ENCODE measurements at regions not wholly inside any gene's neighbourhood (a gene's known extent, or its start where the extent isn't known, plus 50 kb on each side); places are given as distances from the start of the nearest gene placed in this dataset.
"Not testable (repeated sequence)": the region's sequence is repeated elsewhere in the genome, so short reads cannot be mapped to it uniquely, and the experiment has no call there.

- DNase-seq, result no peak
These were observed 1225.7 kb downstream of the JRKL start for GRCh38 chr11:97615546-97615945.

- no peak for DNase-seq
These were observed 1227.2 kb downstream of the JRKL start for GRCh38 chr11:97617031-97617430.

GRCh38 chr11:97620007-97620406 lies 1230.2 kb downstream of the JRKL start:
- DNase-seq, result no peak

DNA sequence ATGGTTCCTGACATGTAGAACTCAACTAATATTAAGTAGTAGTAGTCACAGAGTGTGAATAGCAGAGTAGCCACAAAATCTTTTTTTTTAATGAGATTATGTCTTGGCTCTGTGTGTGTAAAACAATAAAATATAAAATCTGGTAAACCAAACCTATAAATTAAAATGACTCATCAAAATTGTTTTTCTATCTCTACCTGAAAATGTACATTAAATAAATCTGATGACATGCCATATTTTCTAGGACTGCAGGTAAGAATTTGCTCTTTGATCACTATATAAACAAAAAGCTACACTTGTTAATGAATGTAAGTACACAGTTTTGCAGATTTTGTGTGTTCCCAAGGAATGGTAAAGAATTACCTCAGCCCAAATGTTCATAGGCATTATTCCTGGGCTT lies 1231.5 kb downstream of the JRKL start:
- DNase-seq, result no peak

GRCh38 chr11:97622795-97623194 lies 1233.0 kb downstream of the JRKL start:
- no peak for DNase-seq

DNA sequence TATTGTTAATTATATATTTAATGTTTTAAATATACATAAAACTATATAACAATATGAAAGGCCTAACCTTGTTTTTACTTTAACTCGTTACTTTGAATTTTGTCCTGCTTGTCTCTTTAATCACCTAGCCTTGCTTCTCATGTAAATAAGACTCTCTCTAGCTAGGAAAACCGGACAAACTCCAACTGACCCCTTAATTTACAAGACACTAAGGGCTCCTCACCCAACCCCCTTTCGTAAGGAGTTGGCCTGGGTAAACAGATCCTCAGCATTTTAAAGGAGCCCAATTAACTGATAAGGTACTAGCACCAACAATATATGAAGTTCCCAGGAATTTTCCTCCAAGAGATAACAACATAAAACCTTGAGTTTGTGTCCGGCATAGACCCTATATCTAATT lies 1246.9 kb downstream of the JRKL start:
- not testable (repeated sequence) for DNase-seq

DNA sequence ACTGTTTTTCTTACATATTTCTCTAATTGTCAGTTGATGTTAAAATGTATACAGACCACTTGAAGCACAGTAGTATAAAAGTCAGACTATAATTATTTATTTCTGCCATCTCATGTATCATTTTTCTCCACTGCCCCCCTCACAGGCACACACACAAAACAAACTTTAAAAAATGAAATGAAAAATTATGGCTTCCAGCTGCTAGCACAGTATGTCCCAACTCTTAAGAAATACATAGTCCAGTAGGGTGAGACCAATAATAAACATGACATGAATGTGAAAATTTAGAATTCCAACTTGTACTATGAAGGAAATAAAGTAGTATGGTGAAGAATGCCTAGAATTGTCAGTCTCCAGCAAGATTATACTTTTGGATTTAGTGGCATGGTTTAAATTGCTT lies 1247.9 kb downstream of the JRKL start:
- DNase-seq, result no peak

GRCh38 chr11:97638641-97639224 lies 1248.9 kb downstream of the JRKL start:
- DNase-seq, result no peak

DNA sequence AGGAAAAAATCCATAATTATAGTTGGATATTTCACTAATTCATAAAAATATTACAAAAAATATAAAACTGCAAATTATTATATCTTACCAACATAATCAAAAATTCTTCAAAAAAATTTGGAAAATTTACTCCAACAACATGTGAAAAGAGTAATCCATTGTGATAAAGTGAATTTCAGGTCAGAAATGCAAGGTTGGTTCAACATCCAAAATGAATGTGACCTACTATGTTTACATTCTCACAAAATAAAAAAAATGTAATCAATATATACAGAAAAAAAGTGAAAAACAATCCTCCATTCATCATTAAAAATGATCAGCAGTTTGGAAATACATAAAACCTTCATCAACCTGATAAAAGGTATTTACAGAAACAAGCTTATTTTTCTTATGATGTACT lies 1252.2 kb downstream of the JRKL start:
- DNase-seq, result no peak

DNA sequence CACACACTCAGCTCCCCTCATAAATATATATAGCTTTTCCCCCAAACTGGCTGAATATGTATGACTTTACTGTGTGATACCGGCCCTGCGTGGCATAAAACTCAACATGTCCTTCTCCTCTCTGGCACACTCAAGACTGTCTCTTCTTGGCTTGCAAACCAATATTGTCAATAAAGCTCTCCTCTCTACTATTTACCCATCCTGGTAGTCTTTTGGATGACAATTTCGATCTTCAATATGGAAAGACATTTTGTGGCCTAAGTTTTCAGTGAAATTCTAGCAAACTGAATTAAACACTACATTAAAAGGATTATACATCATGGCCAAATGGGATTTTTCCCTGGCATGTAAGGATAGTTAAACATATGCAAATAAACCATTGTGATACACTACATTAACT lies 1255.9 kb downstream of the JRKL start:
- DNase-seq, result no peak

DNA sequence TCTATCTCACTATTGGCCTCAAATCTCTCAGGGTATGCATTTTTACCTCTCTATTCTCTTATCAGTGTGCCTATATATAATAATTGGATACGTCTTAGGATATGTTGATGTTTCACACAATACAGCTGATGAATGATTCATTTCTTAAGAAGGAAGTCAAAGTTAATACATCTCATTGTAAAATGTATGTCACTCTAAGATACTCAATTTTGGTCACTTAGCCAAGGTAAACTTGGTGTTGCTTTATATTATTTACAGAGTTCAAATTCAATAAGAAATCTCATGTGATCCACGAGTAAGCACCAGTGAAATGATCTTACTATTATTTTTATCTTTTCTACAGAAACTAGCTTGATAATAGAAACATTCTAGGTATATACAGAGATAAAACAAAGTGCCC lies 1266.5 kb downstream of the JRKL start:
- no peak for DNase-seq

DNA sequence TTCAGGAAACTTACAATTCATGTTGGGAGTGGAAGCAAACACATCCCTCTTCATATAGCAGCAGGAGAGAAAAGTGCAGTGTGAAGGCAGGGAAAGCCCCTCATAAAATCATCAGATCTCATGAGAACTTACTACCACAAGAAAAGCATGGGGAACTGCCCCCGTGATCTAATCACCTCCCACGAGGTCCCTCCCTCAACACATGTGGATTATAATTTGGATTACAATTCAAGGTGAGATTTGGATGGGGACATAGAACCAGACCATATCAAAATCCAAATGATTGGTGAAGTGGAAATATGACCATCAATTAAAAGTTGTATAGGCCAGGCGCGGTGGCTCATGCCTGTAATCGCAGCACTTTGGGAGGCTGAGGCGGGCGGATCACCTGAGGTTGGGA lies 1268.0 kb downstream of the JRKL start:
- no peak for DNase-seq

- DNase-seq, result no peak
These were observed 1277.2 kb downstream of the JRKL start for GRCh38 chr11:97667057-97667456.

- no peak for DNase-seq
These were observed 1293.9 kb downstream of the JRKL start for GRCh38 chr11:97683733-97684132.

DNA sequence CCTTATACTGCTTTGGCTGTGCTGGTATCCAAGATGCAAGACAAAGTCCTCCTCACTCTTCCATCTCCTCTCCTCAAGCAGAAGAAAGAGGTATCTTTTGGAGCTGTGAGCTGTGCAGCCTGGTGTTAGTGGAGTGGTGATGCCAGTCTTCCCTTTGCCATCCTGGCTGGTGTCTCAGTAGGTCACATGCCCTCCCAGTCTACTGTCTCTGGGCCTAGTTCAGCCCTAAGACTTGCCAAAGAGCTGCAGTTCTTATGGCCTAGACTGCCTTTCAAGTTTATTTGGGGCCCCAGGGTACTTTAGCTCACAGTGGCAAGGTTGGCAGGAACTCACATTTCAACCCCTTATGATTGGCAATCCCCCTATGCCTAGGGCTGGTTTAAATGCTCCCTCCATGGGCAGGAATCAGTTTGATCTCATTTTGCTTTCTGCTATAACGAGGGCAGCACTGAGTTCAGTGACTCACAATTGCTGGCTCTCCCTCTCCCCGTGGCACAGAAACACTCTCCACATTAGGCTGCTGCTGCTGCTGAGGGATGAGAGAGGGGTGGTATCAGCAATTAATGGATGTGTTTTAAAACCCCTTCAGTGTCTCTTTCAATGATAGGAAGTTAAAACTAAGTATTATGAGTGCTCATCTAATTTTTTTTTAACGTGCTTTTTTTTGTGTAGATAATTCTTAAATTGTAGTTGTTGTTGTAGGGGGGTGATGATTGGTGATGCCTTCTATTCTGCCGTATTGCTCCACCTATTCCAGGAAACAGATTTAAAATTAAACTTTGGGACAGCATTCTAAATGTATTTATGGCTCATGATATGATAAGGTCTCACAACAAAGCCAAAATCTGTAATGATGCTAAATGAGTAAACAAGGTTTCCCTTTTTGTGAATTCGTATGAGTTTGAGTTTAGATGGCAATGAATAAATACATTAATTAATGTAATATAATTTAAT lies 1295.0 kb downstream of the JRKL start:
- DNase-seq, result no peak

- no peak for DNase-seq
These were observed 1295.9 kb downstream of the JRKL start for GRCh38 chr11:97685695-97686094.

- DNase-seq, result no peak
These were observed 1297.3 kb downstream of the JRKL start for GRCh38 chr11:97687111-97687510.

DNA sequence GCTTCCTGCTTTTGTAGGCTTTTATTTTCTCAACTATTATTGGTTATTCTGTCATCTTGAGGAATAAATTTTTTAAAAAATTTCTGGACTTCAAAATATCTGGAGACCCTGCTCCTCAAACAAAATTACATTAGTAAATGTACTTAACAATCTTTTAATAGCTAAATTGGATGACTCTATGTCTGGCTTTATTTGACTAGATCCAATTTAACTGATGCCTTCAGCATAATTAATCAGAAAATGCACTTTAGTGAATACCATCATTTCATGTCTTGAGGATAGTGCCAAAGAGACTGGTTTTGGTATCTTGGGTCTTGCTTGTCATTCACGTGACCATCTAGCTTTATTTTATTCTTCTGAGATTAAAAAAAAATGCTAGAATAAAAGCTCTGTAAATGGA lies 1301.2 kb downstream of the JRKL start:
- DNase-seq, result no peak

GRCh38 chr11:97702951-97703350 lies 1313.1 kb downstream of the JRKL start:
- DNase-seq, result no peak

GRCh38 chr11:97703851-97704250 lies 1314.0 kb downstream of the JRKL start:
- DNase-seq, result no peak

DNA sequence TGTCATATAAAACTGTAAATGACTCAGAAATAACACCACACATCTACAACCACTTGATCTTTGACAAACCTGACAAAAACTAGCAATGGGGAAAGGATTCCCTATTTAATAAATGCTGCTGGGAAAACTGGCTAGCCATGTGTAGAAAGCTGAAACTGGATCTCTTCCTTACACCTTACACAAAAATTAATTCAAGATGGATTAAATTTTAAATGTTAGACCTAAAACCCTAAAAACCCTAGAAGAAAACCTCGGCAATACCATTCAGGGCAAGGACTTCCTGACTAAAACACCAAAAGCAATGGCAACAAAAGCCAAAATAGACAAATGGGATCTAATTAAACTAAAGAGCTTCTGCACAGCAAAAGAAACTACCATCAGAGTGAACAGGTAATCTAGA lies 1315.3 kb upstream of the CNTN5 start:
- DNase-seq, result not testable (repeated sequence)

- no peak for DNase-seq
These were observed 1302.8 kb upstream of the CNTN5 start for GRCh38 chr11:97717922-97718321.

GRCh38 chr11:97722065-97722464 lies 1298.7 kb upstream of the CNTN5 start:
- DNase-seq, result no peak

- DNase-seq, result no peak
These were observed 1298.0 kb upstream of the CNTN5 start for GRCh38 chr11:97722721-97723120.
